Fibroblast of skin of left biceps (primary cell): ENCODE measurements at regions not wholly inside any gene's neighbourhood (a gene's known extent, or its start where the extent isn't known, plus 50 kb on each side); places are given as distances from the start of the nearest gene placed in this dataset.
A peak's percentile ranks its signal among the peaks of the same experiment; 100 is the strongest.
"Not testable (repeated sequence)": the region's sequence is repeated elsewhere in the genome, so short reads cannot be mapped to it uniquely, and the experiment has no call there.

ENCODE experiments used
- DNase-seq, 2 experiments: peaks; one replicate each; pipeline ENCODE4 v3.0.0-alpha.2; 2013; ENCODE audit warnings: low read depth in 2 of 2

- DNase-seq, result no peak
Observed at GRCh38 chr2:238722181-238722580, 125.7 kb upstream of the TWIST2 start.

GRCh38 chr2:238722883-238723282, 125.0 kb upstream of the TWIST2 start:
- DNase-seq, result no peak

- not testable (repeated sequence) for DNase-seq
Observed at GRCh38 chr2:238723740-238724320, 124.1 kb upstream of the TWIST2 start.

- no peak for DNase-seq
Observed at GRCh38 chr2:238724728-238725127, 123.2 kb upstream of the TWIST2 start.

GRCh38 chr2:238725298-238725697, 122.6 kb upstream of the TWIST2 start:
- DNase-seq, result no peak

GRCh38 chr2:238726670-238727584, 121.0 kb upstream of the TWIST2 start:
- DNase-seq, result no peak

GRCh38 chr2:238727585-238728329, 120.1 kb upstream of the TWIST2 start:
- DNase-seq, result peak; percentile 91 to 92

- DNase-seq, result peak; percentile 98 to 99
Observed at GRCh38 chr2:238728330-238729260, 119.3 kb upstream of the TWIST2 start.

- DNase-seq, result no peak
Observed at GRCh38 chr2:238729261-238729935, 118.5 kb upstream of the TWIST2 start.

GRCh38 chr2:238730001-238730669, 117.8 kb upstream of the TWIST2 start:
- DNase-seq, result no peak

GRCh38 chr2:238730881-238731280, 117.0 kb upstream of the TWIST2 start:
- no peak for DNase-seq

GRCh38 chr2:238731961-238732360, 115.9 kb upstream of the TWIST2 start:
- peak in 1 of 2 experiments; percentile 21 for DNase-seq

GRCh38 chr2:238738917-238739316, 109.0 kb upstream of the TWIST2 start:
- DNase-seq, result no peak

GRCh38 chr2:238739668-238740067, 108.2 kb upstream of the TWIST2 start:
- no peak for DNase-seq

- DNase-seq, result no peak
Observed at GRCh38 chr2:238741277-238741676, 106.6 kb upstream of the TWIST2 start.

- DNase-seq, result no peak
Observed at GRCh38 chr2:238742066-238742465, 105.8 kb upstream of the TWIST2 start.

- DNase-seq, result no peak
Observed at GRCh38 chr2:238742664-238743063, 105.2 kb upstream of the TWIST2 start.

- no peak for DNase-seq
Observed at GRCh38 chr2:238743243-238744065, 104.4 kb upstream of the TWIST2 start.

- no peak for DNase-seq
Observed at GRCh38 chr2:238744951-238745350, 102.9 kb upstream of the TWIST2 start.
